ENCODE measurements at regions not wholly inside any gene's neighbourhood (a gene's known extent, or its start where the extent isn't known, plus 50 kb on each side); places are given as distances from the start of the nearest gene placed in this dataset.
A peak's percentile ranks its signal among the peaks of the same experiment; 100 is the strongest.

DNA sequence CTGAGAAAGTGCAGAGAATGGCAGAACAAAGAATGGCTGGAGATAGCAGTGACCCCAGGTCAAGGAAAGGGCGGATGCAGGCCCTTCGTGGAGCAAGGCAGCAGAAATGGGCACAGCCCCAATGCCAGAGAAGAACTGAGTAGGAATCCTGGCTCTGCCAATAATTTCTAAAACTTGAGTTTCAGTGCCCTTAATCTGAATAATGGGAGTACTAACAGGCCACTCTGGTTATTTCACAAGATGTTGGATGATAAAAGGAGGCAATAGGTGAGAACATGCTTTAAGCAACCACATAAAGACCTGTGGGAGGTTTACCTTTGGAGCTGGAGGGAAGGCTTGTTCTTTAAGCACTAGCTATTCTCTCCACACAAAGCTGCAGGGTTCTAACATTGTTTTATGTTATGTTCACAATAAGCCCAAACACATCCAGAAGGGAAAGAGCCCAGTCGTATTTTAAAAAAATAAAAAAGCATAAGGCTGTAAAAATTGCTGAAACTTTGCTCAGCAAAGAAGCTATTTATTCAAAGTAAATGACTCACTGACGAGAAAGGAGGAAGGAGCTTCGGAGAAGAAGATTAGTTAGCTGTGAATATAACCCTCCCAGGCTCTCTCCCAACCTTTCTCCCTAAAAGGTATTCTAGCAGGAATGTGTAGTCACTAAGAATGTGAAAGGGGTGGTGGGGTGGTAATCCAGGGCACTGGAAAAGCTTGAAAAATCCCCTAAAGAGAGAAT, 470.2 kb downstream of the TXNL1 start:
- no peaks in the 10 kb centered on the region; a peak in 1 of 5 replicates for H3K9me3 Mint-ChIP-seq

More for the DNA sequence above, 470.2 kb downstream of the TXNL1 start:
- Histone ChIP-seq H4K8ac (replicated peaks; ENCODE audit: insufficient read length, low read depth, low read length) (no peak overlapping the region), H2BK20ac (ENCODE audit: low read depth, low read length, poor library complexity, severe bottlenecking) (no peak overlapping the region), H3K18ac (ENCODE audit: insufficient read length, low read depth, low read length) (no peak overlapping the region), H3K79me1 (ENCODE audit: insufficient read depth, low read depth, low read length, poor library complexity, severe bottlenecking) (no peaks in the 10 kb centered on the region), H3K9me3 (ENCODE audit: control insufficient read depth, low read depth, low read length) (no peaks in the 10 kb centered on the region), H3K23ac (ENCODE audit: insufficient read length, low read depth, low read length) (no peak overlapping the region), H3K4ac (ENCODE audit: low read depth, low read length) (no peak overlapping the region), H3K56ac (ENCODE audit: insufficient read length, low read depth, low read length) (no peak overlapping the region), H3K27ac (ENCODE audit: insufficient read length, low read depth, low read length) (no peak overlapping the region), H2AFZ (ENCODE audit: low read length) (no peak overlapping the region), H4K91ac (ENCODE audit: insufficient read length, low read depth, low read length) (no peak overlapping the region), H4K5ac (ENCODE audit: insufficient read length, low read depth, low read length) (no peak overlapping the region), H3K4me2 (ENCODE audit: insufficient read depth, insufficient read length, low read length) (no peak overlapping the region), H2BK5ac (ENCODE audit: insufficient read length, low read length) (no peak overlapping the region), H3K9ac (ENCODE audit: extremely low read depth, insufficient read length, low read length) (no peak overlapping the region), H4K20me1 (ENCODE audit: control insufficient read depth, insufficient read depth, insufficient read length) (no peaks in the 10 kb centered on the region), H3K14ac (ENCODE audit: insufficient read depth, low read length) (no peak overlapping the region), H2AK5ac (ENCODE audit: insufficient read length, low read length) (no peak overlapping the region), H3K79me2 (ENCODE audit: insufficient read depth, low read length) (no peaks in the 10 kb centered on the region), H3K4me1 (ENCODE audit: insufficient read depth, low read length) (peaks cover 4% of the 10 kb centered on the region; the same call in 1 of the 2 replicates), H2BK120ac (ENCODE audit: low read depth, low read length, poor library complexity, severe bottlenecking) (no peak overlapping the region), H3K23me2 (ENCODE audit: insufficient read length, low read depth, low read length, poor library complexity, severe bottlenecking) (no peaks in the 10 kb centered on the region), H2BK15ac (ENCODE audit: low read depth, low read length) (no peak overlapping the region), H3T11ph (ENCODE audit: low read length) (no peak overlapping the region), H2BK12ac (ENCODE audit: insufficient read length, low read depth, low read length) (no peak overlapping the region), H3K27me3 (ENCODE audit: insufficient read depth, low read length) (no peaks in the 10 kb centered on the region)
- Mint-ChIP-seq H3K27ac (peak overlapping the region; percentile 60 to 92 (median 73); a peak in 6 of 7 replicates), H3K4me1 (peaks cover 24 to 31% of the 10 kb centered on the region in 2 experiments), H3K36me3 (ENCODE audit: insufficient read depth in 1 of 3, low read depth in 3 of 3) (peaks cover 0 to 2% (median 0%) of the 10 kb centered on the region in 3 experiments; a peak in 1 of 7 replicates), H3K27me3 (ENCODE audit: low read depth) (no peaks in the 10 kb centered on the region), H3K4me3 (no peak overlapping the region)
- DNase-seq: no peak
- TF ChIP-seq, protein P1, sequence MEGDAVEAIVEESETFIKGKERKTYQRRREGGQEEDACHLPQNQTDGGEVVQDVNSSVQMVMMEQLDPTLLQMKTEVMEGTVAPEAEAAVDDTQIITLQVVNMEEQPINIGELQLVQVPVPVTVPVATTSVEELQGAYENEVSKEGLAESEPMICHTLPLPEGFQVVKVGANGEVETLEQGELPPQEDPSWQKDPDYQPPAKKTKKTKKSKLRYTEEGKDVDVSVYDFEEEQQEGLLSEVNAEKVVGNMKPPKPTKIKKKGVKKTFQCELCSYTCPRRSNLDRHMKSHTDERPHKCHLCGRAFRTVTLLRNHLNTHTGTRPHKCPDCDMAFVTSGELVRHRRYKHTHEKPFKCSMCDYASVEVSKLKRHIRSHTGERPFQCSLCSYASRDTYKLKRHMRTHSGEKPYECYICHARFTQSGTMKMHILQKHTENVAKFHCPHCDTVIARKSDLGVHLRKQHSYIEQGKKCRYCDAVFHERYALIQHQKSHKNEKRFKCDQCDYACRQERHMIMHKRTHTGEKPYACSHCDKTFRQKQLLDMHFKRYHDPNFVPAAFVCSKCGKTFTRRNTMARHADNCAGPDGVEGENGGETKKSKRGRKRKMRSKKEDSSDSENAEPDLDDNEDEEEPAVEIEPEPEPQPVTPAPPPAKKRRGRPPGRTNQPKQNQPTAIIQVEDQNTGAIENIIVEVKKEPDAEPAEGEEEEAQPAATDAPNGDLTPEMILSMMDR (conservative IDR thresholded peaks at IDR 0.05): no peak
- no CpG with 5 or more reads among the region's 5 CpGs for WGBS (ENCODE audit: extremely low coverage, insufficient read length, low lambda C conversion rate)
